OCI-LY7 (cell line): ENCODE measurements at regions not wholly inside any gene's neighbourhood (a gene's known extent, or its start where the extent isn't known, plus 50 kb on each side); places are given as distances from the start of the nearest gene placed in this dataset.

ENCODE experiments used
- BruUV-seq: library from RNA; stranded (reverse); fragments of 400-500 nt; replicated peaks from 2 replicates; lab custom pipeline; 2021; lab: Mats Ljungman, UMichigan
- CTCF ChIA-PET: fragments of 300-600 bp; sonication (Branson Sonifier 250); formaldehyde crosslinking; loops from one replicate; lab custom pipeline; 2022; ENCODE audit warnings: antibody characterized with exemption; ENCODE audit not compliant: unreplicated experiment; lab: Charles Lee
- POLR2A ChIA-PET: fragments of 300-600 bp; sonication (Branson Sonifier 250); formaldehyde crosslinking; loops from one replicate; lab custom pipeline; 2022; ENCODE audit warnings: antibody characterized with exemption; lab: Charles Lee
- DNase-seq: peaks from one replicate; pipeline ENCODE4 v3.0.0-alpha.2; 2015; ENCODE audit warnings: low spot score
- H2AFZ ChIP-seq: fragments of 200-600 bp; sonication (generic), shearing (Covaris generic); 2 replicates; pipeline ENCODE4 v1.6.1; 2014; ENCODE audit warnings: mild to moderate bottlenecking, antibody characterized with exemption, low read length, moderate library complexity
- H3K27ac ChIP-seq: fragments of 200-600 bp; sonication (generic); 2 replicates; pipeline ENCODE4 v1.5.1; 2014; ENCODE audit warnings: mixed run types, low read depth, mild to moderate bottlenecking, moderate library complexity, low read length, inconsistent platforms; ENCODE audit not compliant: poor library complexity, severe bottlenecking
- H3K36me3 ChIP-seq: fragments of 200-600 bp; sonication (generic); 2 replicates; pipeline ENCODE4 v1.6.1; 2014; ENCODE audit warnings: mild to moderate bottlenecking, antibody characterized with exemption, low read length, moderate library complexity, mixed read lengths; ENCODE audit not compliant: insufficient read depth
- H3K4me1 ChIP-seq: fragments of 200-600 bp; sonication (generic); 2 replicates; pipeline ENCODE4 v1.5.1; 2014; ENCODE audit warnings: mild to moderate bottlenecking, low read length; ENCODE audit not compliant: insufficient read depth, poor library complexity, severe bottlenecking
- H3K4me2 ChIP-seq: fragments of 200-600 bp; sonication (generic); 2 replicates; pipeline ENCODE4 v1.6.1; 2014; ENCODE audit warnings: mild to moderate bottlenecking, low read length
- H3K4me3 ChIP-seq: fragments of 200-600 bp; sonication (generic); 2 replicates; pipeline ENCODE4 v1.5.1; 2014; ENCODE audit warnings: mild to moderate bottlenecking, low read depth, low read length; ENCODE audit not compliant: poor library complexity, severe bottlenecking
- H3K79me2 ChIP-seq: fragments of 200-600 bp; sonication (generic); 2 replicates; pipeline ENCODE4 v1.6.1; 2016; ENCODE audit warnings: low read depth, mild to moderate bottlenecking, low read length, moderate library complexity, mixed read lengths; ENCODE audit not compliant: insufficient read depth
- H3K9me2 ChIP-seq: fragments of 200-600 bp; sonication (generic); 2 replicates; pipeline ENCODE4 v1.6.1; 2016; ENCODE audit warnings: mild to moderate bottlenecking, low read length, mixed read lengths; ENCODE audit not compliant: insufficient read depth
- H3K9me3 ChIP-seq: fragments of 200-600 bp; sonication (generic); 2 replicates; pipeline ENCODE4 v1.6.1; 2014; ENCODE audit warnings: mild to moderate bottlenecking, mixed run types, low read length, mixed read lengths
- H4K20me1 ChIP-seq: fragments of 200-600 bp; sonication (generic); 2 replicates; pipeline ENCODE4 v1.6.1; 2014; ENCODE audit warnings: mild to moderate bottlenecking, antibody characterized with exemption, low read length, moderate library complexity, mixed read lengths; ENCODE audit not compliant: insufficient read depth
- CTCF ChIP-seq: fragments of 200-600 bp; sonication (generic); conservative IDR thresholded peaks from 2 replicates; pipeline ENCODE4 v1.5.1; 2014; ENCODE audit warnings: mild to moderate bottlenecking, antibody characterized with exemption, low read length, moderate library complexity, mixed read lengths
- EZH2phosphoT487 ChIP-seq: fragments of 200-600 bp; sonication (generic); IDR thresholded peaks from 2 replicates; pipeline ENCODE4 v1.6.1; 2018; ENCODE audit warnings: low read depth, borderline replicate concordance, mild to moderate bottlenecking, mixed run types, antibody characterized with exemption, low read length, moderate library complexity, mixed read lengths
- intact Hi-C: fragments of 100-400 bp; cut with micrococcal nuclease; formaldehyde crosslinking; loops from one replicate; pipeline ENCODE4 v1.10.0; 2022; ENCODE audit not compliant: unreplicated experiment

DNA sequence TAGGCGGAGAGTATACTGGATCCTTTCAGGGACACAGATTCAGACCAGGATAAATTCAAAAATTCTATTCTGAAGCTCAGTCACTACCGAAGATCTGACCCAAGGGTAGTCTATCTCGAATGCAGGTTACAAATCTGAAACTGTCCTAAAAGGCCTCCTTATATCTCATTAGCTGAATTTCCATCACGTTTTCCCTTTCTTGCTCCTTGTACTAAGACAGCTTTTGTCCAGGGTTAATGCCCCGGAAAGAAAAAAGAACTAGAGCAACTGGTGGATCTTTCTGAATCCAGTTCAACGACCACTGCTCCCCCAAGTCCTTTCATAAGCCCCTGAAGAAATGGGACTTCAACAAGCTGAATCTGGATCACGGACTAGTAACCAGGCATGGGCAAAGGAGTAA lies 97.5 kb upstream of the CCDC85A start:
- intact Hi-C loops = no loop called here
- H3K27ac ChIP-seq = no peak overlapping the region
- no peak for DNase-seq
- H3K36me3 ChIP-seq = no peaks in the 10 kb centered on the region
- H3K9me3 ChIP-seq = no peaks in the 10 kb centered on the region
- no TSS peak for BruUV-seq
- TF ChIP-seq EZH2phosphoT487 = no peak
- no peak for TF ChIP-seq CTCF
- no peak overlapping the region for H3K4me2 ChIP-seq
- H3K9me2 ChIP-seq = no peaks in the 10 kb centered on the region
- H4K20me1 ChIP-seq = no peaks in the 10 kb centered on the region
- POLR2A ChIA-PET = no interaction called here
- no peak overlapping the region for H2AFZ ChIP-seq
- H3K4me3 ChIP-seq = no peak overlapping the region
- CTCF ChIA-PET = no interaction called here
- no peaks in the 10 kb centered on the region for H3K4me1 ChIP-seq
- no peaks in the 10 kb centered on the region for H3K79me2 ChIP-seq

GRCh38 chr2:56088411-56088810 lies 95.4 kb upstream of the CCDC85A start:
- TF ChIP-seq CTCF (no peak), EZH2phosphoT487 (no peak)
- intact Hi-C loops = no loop called here
- no peak overlapping the region for H3K4me3 ChIP-seq
- H3K9me2 ChIP-seq = no peaks in the 10 kb centered on the region
- H3K4me2 ChIP-seq = no peak overlapping the region
- H3K79me2 ChIP-seq = no peaks in the 10 kb centered on the region
- H3K27ac ChIP-seq = no peak overlapping the region
- POLR2A ChIA-PET = no interaction called here
- no peaks in the 10 kb centered on the region for H4K20me1 ChIP-seq
- H3K9me3 ChIP-seq = no peaks in the 10 kb centered on the region
- H3K36me3 ChIP-seq = no peaks in the 10 kb centered on the region
- H3K4me1 ChIP-seq = no peaks in the 10 kb centered on the region
- BruUV-seq = no TSS peak
- H2AFZ ChIP-seq = no peak overlapping the region
- CTCF ChIA-PET = no interaction called here
- DNase-seq = no peak

DNA sequence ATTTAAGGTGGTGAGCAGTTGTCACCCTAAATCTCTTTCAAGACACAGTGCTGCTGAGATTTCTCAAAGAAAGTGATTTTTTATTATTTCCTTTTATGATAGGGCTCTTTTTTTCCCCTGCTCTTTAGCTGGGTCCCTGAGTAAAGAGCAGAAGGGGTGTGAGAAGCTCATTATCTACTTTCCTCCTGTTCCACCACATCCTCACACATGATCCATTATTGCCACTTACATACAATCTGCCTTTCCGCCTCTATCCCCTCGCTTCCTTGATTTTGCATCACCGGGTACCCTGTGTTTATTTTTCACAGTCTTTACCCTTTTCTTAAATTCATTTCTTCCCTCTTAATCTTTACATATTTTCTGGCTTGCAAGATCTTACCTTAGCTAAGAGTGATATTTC lies 93.9 kb upstream of the CCDC85A start:
- no TSS peak for BruUV-seq
- H3K9me3 ChIP-seq = no peaks in the 10 kb centered on the region
- H3K4me2 ChIP-seq = no peak overlapping the region
- H3K36me3 ChIP-seq = no peaks in the 10 kb centered on the region
- H3K27ac ChIP-seq = no peak overlapping the region
- no peak for TF ChIP-seq CTCF
- no peak for DNase-seq
- no peak overlapping the region for H3K4me3 ChIP-seq
- no peaks in the 10 kb centered on the region for H3K79me2 ChIP-seq
- intact Hi-C loops = no loop called here
- POLR2A ChIA-PET = interaction anchor here (0.7 kb wide), 1 partner anchor 79 kb away, joined by 3 read pairs; no protein-coding TSS in a partner anchor
- no peaks in the 10 kb centered on the region for H3K4me1 ChIP-seq
- H2AFZ ChIP-seq = no peak overlapping the region
- CTCF ChIA-PET = no interaction called here
- no peaks in the 10 kb centered on the region for H3K9me2 ChIP-seq
- no peaks in the 10 kb centered on the region for H4K20me1 ChIP-seq
